CD4-positive, alpha-beta memory T cell (primary cell): ENCODE measurements at regions not wholly inside any gene's neighbourhood (a gene's known extent, or its start where the extent isn't known, plus 50 kb on each side); places are given as distances from the start of the nearest gene placed in this dataset.
"Not testable (repeated sequence)": the region's sequence is repeated elsewhere in the genome, so short reads cannot be mapped to it uniquely, and the experiment has no call there.

ENCODE experiments used
- CTCF ChIA-PET: fragments of 350-600 bp; sonication (Branson Sonifier 250); formaldehyde crosslinking; loops from one replicate; lab custom pipeline; 2021; ENCODE audit warnings: inconsistent platforms; ENCODE audit not compliant: partially characterized antibody; lab: Charles Lee
- POLR2A ChIA-PET: fragments of 350-600 bp; sonication (Branson Sonifier 250); formaldehyde crosslinking; loops from one replicate; lab custom pipeline; 2021; ENCODE audit not compliant: partially characterized antibody; lab: Charles Lee
- DNase-seq, 5 donors: peaks; one replicate each; pipeline versions ENCODE4 v3.0.0 to v3.0.0-alpha.2; 2020 to 2022; ENCODE audit warnings: mixed read lengths in 1 of 5
- H3K27ac ChIP-seq: one replicate; pipeline ENCODE4 v1.7.0; 2013; ENCODE audit warnings: low read depth, low read length
- H3K27me3 ChIP-seq: 2 replicates; pipeline ENCODE4 v1.7.0; 2013; ENCODE audit warnings: mild to moderate bottlenecking, low read length, moderate library complexity; ENCODE audit not compliant: insufficient read depth
- H3K36me3 ChIP-seq: 2 replicates; pipeline ENCODE4 v1.7.0; 2013; ENCODE audit warnings: mild to moderate bottlenecking, low read length, moderate library complexity; ENCODE audit not compliant: insufficient read depth
- H3K4me1 ChIP-seq: 2 replicates; pipeline ENCODE4 v1.7.0; 2013; ENCODE audit warnings: mild to moderate bottlenecking, low read length, moderate library complexity; ENCODE audit not compliant: insufficient read depth
- H3K4me3 ChIP-seq, 2 donors: one replicate each; pipeline ENCODE4 v1.7.0; 2013; ENCODE audit warnings: low read length in 2 of 2, mild to moderate bottlenecking in 1 of 2
- H3K9me3 ChIP-seq, 2 donors: one replicate each; pipeline ENCODE4 v1.7.0; 2013; ENCODE audit warnings: low read length in 2 of 2, control low read depth in 1 of 2; ENCODE audit not compliant: control insufficient read depth in 1 of 2
- H3K27ac Mint-ChIP-seq, 7 donors: one replicate each; pipeline ENCODE4 v1.8.0; 2020 to 2021; ENCODE audit warnings: mixed read lengths in 7 of 7, mild to moderate bottlenecking in 6 of 7, inconsistent platforms in 3 of 7, moderate library complexity in 3 of 7
- H3K27me3 Mint-ChIP-seq, 2 donors: one replicate each; pipeline ENCODE4 v1.8.0; 2020 to 2021; ENCODE audit warnings: mixed read lengths in 2 of 2
- H3K36me3 Mint-ChIP-seq, 2 donors: one replicate each; pipeline ENCODE4 v1.8.0; 2020 to 2021; ENCODE audit warnings: mixed read lengths in 2 of 2, inconsistent platforms in 1 of 2, mild to moderate bottlenecking in 1 of 2
- H3K4me1 Mint-ChIP-seq, 4 donors: one replicate each; pipeline ENCODE4 v1.8.0; 2020 to 2021; ENCODE audit warnings: mixed read lengths in 4 of 4, mild to moderate bottlenecking in 1 of 4
- H3K4me3 Mint-ChIP-seq, 8 donors: one replicate each; pipeline ENCODE4 v1.8.0; 2020 to 2021; ENCODE audit warnings: mixed read lengths in 8 of 8, mild to moderate bottlenecking in 7 of 8, moderate library complexity in 6 of 8, inconsistent platforms in 3 of 8
- H3K9me3 Mint-ChIP-seq, 8 donors: one replicate each; pipeline ENCODE4 v1.8.0; 2020 to 2021; ENCODE audit warnings: mixed read lengths in 8 of 8, mild to moderate bottlenecking in 5 of 8, inconsistent platforms in 3 of 8, moderate library complexity in 1 of 8
- intact Hi-C: fragments of 100-400 bp; cut with micrococcal nuclease; formaldehyde crosslinking; loops from one replicate; pipeline ENCODE4 v1.15.1; 2023

- intact Hi-C loops = no loop called here
- CTCF ChIA-PET = no interaction called here
These were observed 592.2 kb downstream of the REEP3 start for GRCh38 chr10:64113375-64113774.

DNA sequence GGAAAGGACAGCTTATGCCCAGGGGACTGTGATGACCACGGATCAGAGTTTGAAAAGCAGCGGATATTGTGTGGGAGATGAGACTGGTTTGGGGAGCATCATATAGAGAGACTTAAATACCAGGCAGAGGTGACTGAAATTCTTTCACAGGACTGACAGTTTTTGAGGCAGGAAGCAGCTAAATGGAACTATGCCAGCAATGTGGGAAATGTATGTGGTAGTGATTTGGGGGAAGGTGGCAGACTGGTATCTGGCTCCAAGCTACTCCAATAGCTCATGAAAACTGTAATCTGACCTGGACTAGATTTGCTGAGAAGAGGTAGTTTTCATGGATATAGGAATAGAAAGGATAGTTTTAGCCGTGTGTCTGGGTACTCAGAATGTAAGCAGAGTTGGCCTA, 592.6 kb downstream of the REEP3 start:
- Histone ChIP-seq H3K9me3 (no peaks in the 10 kb centered on the region), H3K27me3 (no peaks in the 10 kb centered on the region), H3K4me3 (no peak overlapping the region), H3K4me1 (no peaks in the 10 kb centered on the region), H3K36me3 (no peaks in the 10 kb centered on the region), H3K27ac (no peak overlapping the region)
- CTCF ChIA-PET = no interaction called here
- Mint-ChIP-seq H3K36me3 (no peaks in the 10 kb centered on the region), H3K9me3 (no peaks in the 10 kb centered on the region), H3K4me3 (no peak overlapping the region), H3K27me3 (peaks cover 0 to 1% of the 10 kb centered on the region in 2 donors), H3K27ac (no peak overlapping the region), H3K4me1 (peaks cover 0 to 5% (median 3%) of the 10 kb centered on the region in 4 donors)
- POLR2A ChIA-PET = no interaction called here
- no peak for DNase-seq
- intact Hi-C loops = no loop called here

More at GRCh38 chr10:64113375-64113774, 592.2 kb downstream of the REEP3 start:
- Mint-ChIP-seq H3K4me3 (no peak overlapping the region), H3K4me1 (peaks cover 0 to 5% (median 3%) of the 10 kb centered on the region in 4 donors), H3K9me3 (no peaks in the 10 kb centered on the region), H3K27me3 (peaks cover 0 to 1% of the 10 kb centered on the region in 2 donors), H3K36me3 (no peaks in the 10 kb centered on the region), H3K27ac (no peak overlapping the region)
- Histone ChIP-seq H3K27ac (no peak overlapping the region), H3K4me1 (no peaks in the 10 kb centered on the region), H3K36me3 (no peaks in the 10 kb centered on the region), H3K27me3 (no peaks in the 10 kb centered on the region), H3K4me3 (no peak overlapping the region), H3K9me3 (no peaks in the 10 kb centered on the region)
- DNase-seq = no peak
- POLR2A ChIA-PET = no interaction called here

GRCh38 chr10:64115471-64115870, 594.3 kb downstream of the REEP3 start:
- H3K27me3 ChIP-seq = no peaks in the 10 kb centered on the region
- H3K4me1 ChIP-seq = no peaks in the 10 kb centered on the region
- Mint-ChIP-seq H3K4me1 (peaks cover 0 to 5% (median 3%) of the 10 kb centered on the region in 4 donors), H3K4me3 (no peak overlapping the region), H3K27ac (no peak overlapping the region), H3K36me3 (no peaks in the 10 kb centered on the region), H3K9me3 (peaks cover 0 to 3% (median 0%) of the 10 kb centered on the region in 8 donors), H3K27me3 (peaks cover 0 to 1% of the 10 kb centered on the region in 2 donors)
- ChIA-PET CTCF (no interaction called here), POLR2A (no interaction called here)
- H3K9me3 ChIP-seq = no peaks in the 10 kb centered on the region
- intact Hi-C loops = no loop called here
- DNase-seq = no peak
- no peaks in the 10 kb centered on the region for H3K36me3 ChIP-seq
- no peak overlapping the region for H3K4me3 ChIP-seq
- H3K27ac ChIP-seq = no peak overlapping the region

DNA sequence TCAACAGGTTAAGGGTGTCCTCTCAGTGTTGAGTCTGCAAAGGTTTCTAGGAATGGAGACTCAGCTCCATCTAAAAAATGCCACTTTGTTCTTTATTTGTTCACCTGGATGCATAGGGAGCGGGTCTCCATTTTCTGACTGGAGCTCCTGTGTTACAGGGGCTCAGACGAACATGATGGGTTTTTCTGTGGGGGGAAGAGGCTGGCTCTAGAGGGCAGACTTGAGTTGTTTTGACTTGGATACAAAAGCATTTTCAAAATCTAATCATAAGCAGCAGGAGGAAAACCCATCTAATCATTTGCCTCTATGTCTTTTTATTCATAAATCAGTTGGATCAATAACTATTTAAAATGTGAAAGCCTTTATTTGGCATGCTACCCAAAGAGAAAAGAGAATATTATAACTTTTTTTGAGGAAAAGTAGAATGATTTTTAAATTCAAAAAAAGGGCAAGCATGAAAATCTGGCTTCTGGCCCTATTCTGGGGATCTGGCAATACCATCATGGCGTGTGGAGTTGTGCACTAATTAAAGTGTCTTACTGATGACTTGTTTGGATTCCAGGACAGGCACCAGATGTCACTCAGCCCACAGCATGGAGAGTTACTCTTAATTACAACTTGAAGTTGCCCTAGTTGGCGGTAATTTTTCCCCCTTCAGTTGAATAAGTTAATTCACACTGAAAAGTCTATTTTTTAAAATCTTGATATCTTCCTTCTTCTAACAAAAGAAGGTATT, 594.9 kb downstream of the REEP3 start:
- ChIA-PET POLR2A (no interaction called here), CTCF (no interaction called here)
- H3K27ac Mint-ChIP-seq = no peak overlapping the region
- Histone ChIP-seq H3K9me3 (no peaks in the 10 kb centered on the region), H3K36me3 (no peaks in the 10 kb centered on the region), H3K27me3 (no peaks in the 10 kb centered on the region), H3K4me3 (no peak overlapping the region), H3K27ac (no peak overlapping the region), H3K4me1 (no peaks in the 10 kb centered on the region)
- intact Hi-C loops = no loop called here
- no peaks in the 10 kb centered on the region for H3K36me3 Mint-ChIP-seq
- peaks cover 0 to 1% of the 10 kb centered on the region in 2 donors for H3K27me3 Mint-ChIP-seq
- peaks cover 0 to 3% (median 0%) of the 10 kb centered on the region in 8 donors for H3K9me3 Mint-ChIP-seq
- H3K4me3 Mint-ChIP-seq = no peak overlapping the region
- DNase-seq = no peak
- H3K4me1 Mint-ChIP-seq = peaks cover 0 to 5% (median 3%) of the 10 kb centered on the region in 4 donors

- Mint-ChIP-seq H3K36me3 (no peaks in the 10 kb centered on the region), H3K4me1 (peaks cover 0 to 5% (median 3%) of the 10 kb centered on the region in 4 donors), H3K27ac (no peak overlapping the region), H3K4me3 (no peak overlapping the region), H3K9me3 (peaks cover 0 to 3% (median 0%) of the 10 kb centered on the region in 8 donors), H3K27me3 (peaks cover 0 to under 1% of the 10 kb centered on the region in 2 donors)
- no peak overlapping the region for H3K4me3 ChIP-seq
- no peaks in the 10 kb centered on the region for H3K4me1 ChIP-seq
- H3K9me3 ChIP-seq = no peaks in the 10 kb centered on the region
- H3K27ac ChIP-seq = no peak overlapping the region
- intact Hi-C loops = no loop called here
- H3K27me3 ChIP-seq = no peaks in the 10 kb centered on the region
- no peak for DNase-seq
- H3K36me3 ChIP-seq = no peaks in the 10 kb centered on the region
- POLR2A ChIA-PET = no interaction called here
- CTCF ChIA-PET = no interaction called here
These were observed 595.5 kb downstream of the REEP3 start for GRCh38 chr10:64116707-64117106.

- H3K27ac ChIP-seq = no peak overlapping the region
- Mint-ChIP-seq H3K4me3 (no peak overlapping the region), H3K27ac (no peak overlapping the region), H3K9me3 (peaks cover 0 to 3% (median 0%) of the 10 kb centered on the region in 8 donors), H3K36me3 (no peaks in the 10 kb centered on the region), H3K4me1 (peaks cover 0 to 2% (median 0%) of the 10 kb centered on the region in 4 donors), H3K27me3 (no peaks in the 10 kb centered on the region)
- ChIA-PET POLR2A (no interaction called here), CTCF (no interaction called here)
- no peak overlapping the region for H3K4me3 ChIP-seq
- no peak for DNase-seq
- H3K36me3 ChIP-seq = no peaks in the 10 kb centered on the region
- H3K9me3 ChIP-seq = no peaks in the 10 kb centered on the region
- intact Hi-C loops = no loop called here
- H3K4me1 ChIP-seq = no peaks in the 10 kb centered on the region
- no peaks in the 10 kb centered on the region for H3K27me3 ChIP-seq
These were observed 597.5 kb downstream of the REEP3 start for GRCh38 chr10:64118736-64119135.

GRCh38 chr10:64120301-64120980, 599.2 kb downstream of the REEP3 start:
- H3K4me1 Mint-ChIP-seq, H3K27me3 ChIP-seq, DNase-seq, H3K4me3 ChIP-seq, H3K36me3 ChIP-seq, H3K9me3 ChIP-seq, H3K4me1 ChIP-seq, H3K9me3 Mint-ChIP-seq, H3K27ac ChIP-seq, H3K36me3 Mint-ChIP-seq, intact Hi-C loops, H3K4me3 Mint-ChIP-seq, CTCF ChIA-PET, H3K27me3 Mint-ChIP-seq, POLR2A ChIA-PET, H3K27ac Mint-ChIP-seq: not testable (repeated sequence)
